ENCODE measurements at regions not wholly inside any gene's neighbourhood (a gene's known extent, or its start where the extent isn't known, plus 50 kb on each side); places are given as distances from the start of the nearest gene placed in this dataset.
"Not testable (repeated sequence)": the region's sequence is repeated elsewhere in the genome, so short reads cannot be mapped to it uniquely, and the experiment has no call there.

DNA sequence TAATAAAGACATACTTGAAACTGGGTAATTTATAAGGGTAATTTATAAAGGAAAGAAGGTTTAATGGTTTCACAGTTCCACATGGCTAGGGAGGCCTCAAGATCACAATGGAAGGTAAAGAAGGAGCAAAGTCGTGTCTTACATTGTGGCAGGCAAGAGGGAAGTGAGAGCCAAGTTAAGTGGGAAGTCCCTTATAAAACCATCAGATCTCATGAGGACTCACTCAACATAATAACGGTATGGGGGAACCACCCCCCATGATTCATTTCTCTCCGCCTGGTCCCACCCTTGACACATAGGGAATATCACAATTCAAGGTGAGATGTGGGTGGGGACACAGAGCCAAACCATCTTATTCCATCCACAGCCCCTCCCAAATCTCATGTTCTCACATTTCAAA is 76.8 kb upstream of the ZNF678 start:
- H3K27ac ChIP-seq: no peak overlapping the region
- POLR2A ChIA-PET (ENCODE audit: low non-redundant PET): no interaction called here
- CTCF ChIA-PET: no interaction called here
- TF ChIP-seq, protein P1, sequence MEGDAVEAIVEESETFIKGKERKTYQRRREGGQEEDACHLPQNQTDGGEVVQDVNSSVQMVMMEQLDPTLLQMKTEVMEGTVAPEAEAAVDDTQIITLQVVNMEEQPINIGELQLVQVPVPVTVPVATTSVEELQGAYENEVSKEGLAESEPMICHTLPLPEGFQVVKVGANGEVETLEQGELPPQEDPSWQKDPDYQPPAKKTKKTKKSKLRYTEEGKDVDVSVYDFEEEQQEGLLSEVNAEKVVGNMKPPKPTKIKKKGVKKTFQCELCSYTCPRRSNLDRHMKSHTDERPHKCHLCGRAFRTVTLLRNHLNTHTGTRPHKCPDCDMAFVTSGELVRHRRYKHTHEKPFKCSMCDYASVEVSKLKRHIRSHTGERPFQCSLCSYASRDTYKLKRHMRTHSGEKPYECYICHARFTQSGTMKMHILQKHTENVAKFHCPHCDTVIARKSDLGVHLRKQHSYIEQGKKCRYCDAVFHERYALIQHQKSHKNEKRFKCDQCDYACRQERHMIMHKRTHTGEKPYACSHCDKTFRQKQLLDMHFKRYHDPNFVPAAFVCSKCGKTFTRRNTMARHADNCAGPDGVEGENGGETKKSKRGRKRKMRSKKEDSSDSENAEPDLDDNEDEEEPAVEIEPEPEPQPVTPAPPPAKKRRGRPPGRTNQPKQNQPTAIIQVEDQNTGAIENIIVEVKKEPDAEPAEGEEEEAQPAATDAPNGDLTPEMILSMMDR (conservative IDR thresholded peaks at IDR 0.05; ENCODE audit: low read depth): no peak
- DNase-seq (ENCODE audit: low spot score): no peak

DNA sequence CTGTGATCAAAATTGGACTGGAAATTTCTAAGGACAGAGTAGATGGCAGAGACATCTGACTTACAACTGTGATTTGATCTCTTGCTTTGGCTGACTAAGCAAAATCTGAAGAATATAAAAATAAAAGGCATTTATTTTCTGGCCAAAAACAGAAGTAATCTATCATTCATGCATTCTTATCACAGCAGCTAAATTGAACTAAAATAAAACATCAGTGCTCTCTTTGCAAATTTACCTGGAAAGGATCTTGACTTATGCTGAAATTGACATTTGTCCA is 81.4 kb upstream of the ZNF678 start:
- ChIA-PET POLR2A (ENCODE audit: low non-redundant PET) (no interaction called here), CTCF (interaction anchor here (0.6 to 1.5 kb wide), 8 partner anchors 10 to 277 kb away, joined by 3 to 16 read pairs (median 4); no protein-coding TSS in a partner anchor)
- TF ChIP-seq, protein P1 (conservative IDR thresholded peaks at IDR 0.05; ENCODE audit: low read depth): no peak
- DNase-seq (ENCODE audit: low spot score): no peak
- H3K27ac ChIP-seq: no peak overlapping the region

DNA sequence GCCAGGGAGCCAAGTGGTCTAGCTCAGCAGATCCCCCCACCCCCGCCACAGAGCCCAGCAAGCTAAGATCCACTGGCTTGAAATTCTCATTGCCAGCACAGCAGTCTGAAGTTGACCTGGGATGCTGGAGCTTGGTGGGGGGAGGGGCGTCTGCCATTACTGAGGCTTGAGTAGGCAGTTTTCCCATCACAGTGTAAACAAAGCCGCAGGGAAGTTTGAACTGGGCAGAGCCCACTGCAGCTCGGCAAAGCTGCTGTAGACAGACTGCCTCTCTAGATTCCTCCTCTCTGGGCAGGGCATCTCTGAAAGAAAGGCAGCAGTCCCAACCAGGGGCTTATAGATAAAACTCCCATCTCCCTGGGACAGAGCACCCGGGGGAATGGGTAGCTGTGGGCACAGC is 89.3 kb upstream of the ZNF678 start:
- POLR2A ChIA-PET (ENCODE audit: low non-redundant PET); H3K27ac ChIP-seq; DNase-seq (ENCODE audit: low spot score): not testable (repeated sequence)
- CTCF ChIA-PET: interaction anchor here (0.6 kb wide), 1 partner anchor 1175 kb away, joined by 6 read pairs; no protein-coding TSS in a partner anchor

DNA sequence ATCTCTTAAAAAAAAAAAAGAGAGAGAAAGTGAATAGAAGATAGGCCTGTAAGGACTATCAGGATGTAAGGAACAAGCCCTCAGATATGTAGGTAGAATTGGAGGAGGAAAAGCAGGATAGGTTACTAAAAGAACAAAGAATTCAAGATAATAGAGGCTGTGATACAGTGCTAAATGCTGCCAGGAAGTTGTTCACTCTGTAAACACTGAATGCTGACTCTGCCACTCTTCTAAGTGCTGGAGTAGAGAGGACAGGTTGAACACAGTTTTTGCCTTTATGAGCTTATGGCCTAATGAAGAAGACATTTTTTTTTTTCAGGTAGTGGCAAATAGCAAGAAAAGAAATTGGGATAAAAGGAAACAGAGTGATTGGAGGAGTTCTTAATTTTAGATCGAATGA is 90.6 kb upstream of the ZNF678 start:
- POLR2A ChIA-PET (ENCODE audit: low non-redundant PET): no interaction called here
- H3K27ac ChIP-seq: no peak overlapping the region
- DNase-seq (ENCODE audit: low spot score): no peak
- CTCF ChIA-PET: interaction anchor here (0.6 to 1.2 kb wide), 3 partner anchors 8 to 11 kb away, joined by 3 to 5 read pairs (median 4); no protein-coding TSS in a partner anchor
- TF ChIP-seq, protein P1 (conservative IDR thresholded peaks at IDR 0.05; ENCODE audit: low read depth): no peak

DNA sequence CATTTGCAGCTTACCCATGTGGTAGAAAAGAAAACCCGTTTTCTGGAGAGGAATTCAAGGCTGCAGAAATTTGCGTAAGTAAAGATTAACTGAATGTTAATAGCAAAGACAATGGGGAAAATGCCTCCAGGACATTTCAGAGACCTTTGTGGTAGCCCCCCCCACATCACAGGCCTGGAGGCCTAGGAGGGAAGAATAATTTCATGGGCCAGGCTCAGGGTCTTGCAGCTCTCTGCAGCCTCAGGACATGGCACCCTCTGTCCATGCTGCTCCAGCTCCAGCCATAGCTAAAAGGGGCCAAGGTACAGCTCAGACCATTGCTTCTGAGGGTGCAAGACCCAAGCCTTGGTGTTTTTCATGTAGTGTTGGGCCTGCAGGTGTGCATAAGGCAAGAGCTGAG is 92.7 kb upstream of the ZNF678 start:
- H3K27ac ChIP-seq: no peak overlapping the region
- no peak for DNase-seq (ENCODE audit: low spot score)
- CTCF ChIA-PET: interaction anchor here (0.7 kb wide), 1 partner anchor 14 kb away, joined by 3 read pairs; no protein-coding TSS in a partner anchor
- POLR2A ChIA-PET (ENCODE audit: low non-redundant PET): no interaction called here
- TF ChIP-seq, protein P1 (conservative IDR thresholded peaks at IDR 0.05; ENCODE audit: low read depth): no peak

DNA sequence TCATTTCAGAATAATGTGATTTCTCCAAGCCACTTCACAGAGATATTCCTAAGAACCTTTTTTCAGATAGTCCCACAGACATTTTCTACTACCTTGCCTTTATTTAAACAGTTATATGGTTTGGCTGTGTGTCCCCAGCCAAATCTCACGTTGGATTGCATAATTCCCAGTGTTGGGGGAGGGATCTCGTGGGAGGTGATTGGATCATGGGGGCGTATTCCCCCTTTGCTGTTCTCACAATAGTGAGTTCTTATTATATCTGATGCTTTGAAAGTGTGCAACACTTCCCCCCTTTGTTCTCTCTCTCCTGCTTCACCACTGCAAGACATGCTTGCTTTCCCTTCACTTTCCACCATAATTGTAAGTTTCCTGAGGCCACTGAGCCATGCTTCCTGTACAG is 93.6 kb upstream of the ZNF678 start:
- H3K27ac ChIP-seq: no peak overlapping the region
- DNase-seq (ENCODE audit: low spot score): no peak
- POLR2A ChIA-PET (ENCODE audit: low non-redundant PET): no interaction called here
- TF ChIP-seq, protein P1 (conservative IDR thresholded peaks at IDR 0.05; ENCODE audit: low read depth): no peak
- CTCF ChIA-PET: no interaction called here

DNA sequence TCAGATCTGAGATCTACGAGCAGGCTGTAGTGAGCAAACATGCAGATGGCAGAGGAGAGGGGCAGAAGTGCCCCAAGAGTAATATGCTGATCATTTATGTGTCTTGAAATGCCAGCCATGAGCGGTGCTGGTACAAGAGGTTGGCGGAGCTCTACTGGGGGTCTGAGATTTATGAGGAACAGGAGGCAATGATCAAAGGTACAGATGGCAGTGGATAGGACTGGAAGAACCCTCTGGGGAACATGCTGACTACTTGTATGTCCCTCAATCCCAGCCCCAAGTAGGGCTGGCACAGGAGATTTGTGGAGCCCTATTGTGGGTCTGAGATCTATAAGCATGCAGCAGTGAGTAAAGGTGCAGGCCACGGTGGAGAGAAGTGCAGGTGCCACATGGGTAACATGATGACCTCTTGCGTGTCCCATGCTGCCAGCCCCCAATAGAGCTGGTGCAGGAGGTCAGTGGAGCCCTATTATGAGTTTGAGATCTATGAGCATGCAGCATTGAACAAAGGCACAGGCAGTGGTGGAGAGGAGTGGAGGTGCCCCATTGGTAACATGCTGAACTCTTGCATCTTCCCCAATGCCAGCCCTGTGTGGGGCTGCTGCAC is 97.2 kb upstream of the ZNF678 start:
- TF ChIP-seq, protein P1 (conservative IDR thresholded peaks at IDR 0.05; ENCODE audit: low read depth): no peak
- no peak for DNase-seq (ENCODE audit: low spot score)
- CTCF ChIA-PET: no interaction called here
- POLR2A ChIA-PET (ENCODE audit: low non-redundant PET): no interaction called here
- no peak overlapping the region for H3K27ac ChIP-seq

Measured in RWPE1 (cell line).